Calu3 (cell line): ENCODE measurements at regions not wholly inside any gene's neighbourhood (a gene's known extent, or its start where the extent isn't known, plus 50 kb on each side); places are given as distances from the start of the nearest gene placed in this dataset.

Experiments
- BruUV-seq: library from RNA; stranded (reverse); fragments of 400-500 nt; replicated peaks from 2 replicates; lab custom pipeline; 2021; lab: Mats Ljungman, UMichigan
- CTCF ChIA-PET: fragments of 300-600 bp; sonication (Branson Sonifier 250); formaldehyde crosslinking; loops from one replicate; lab custom pipeline; 2022; ENCODE audit warnings: antibody characterized with exemption; lab: Charles Lee
- DNase-seq: peaks from one replicate; pipeline ENCODE4 v3.0.0; 2022
- H3K27ac Mint-ChIP-seq: one replicate; pipeline ENCODE4 v1.8.0; 2022; ENCODE audit warnings: mixed read lengths; ENCODE audit not compliant: unreplicated experiment
- H3K27me3 Mint-ChIP-seq: one replicate; pipeline ENCODE4 v1.8.0; 2022; ENCODE audit warnings: mixed read lengths; ENCODE audit not compliant: unreplicated experiment
- H3K36me3 Mint-ChIP-seq: one replicate; pipeline ENCODE4 v1.8.0; 2022; ENCODE audit warnings: mild to moderate bottlenecking, moderate library complexity, mixed read lengths; ENCODE audit not compliant: insufficient read depth, unreplicated experiment
- H3K4me1 Mint-ChIP-seq: one replicate; pipeline ENCODE4 v1.8.0; 2022; ENCODE audit warnings: mild to moderate bottlenecking, low read depth, mixed read lengths; ENCODE audit not compliant: unreplicated experiment
- H3K4me3 Mint-ChIP-seq: one replicate; pipeline ENCODE4 v1.8.0; 2022; ENCODE audit warnings: mild to moderate bottlenecking, low read depth, moderate library complexity, mixed read lengths; ENCODE audit not compliant: unreplicated experiment
- H3K9me3 Mint-ChIP-seq: one replicate; pipeline ENCODE4 v1.8.0; 2022; ENCODE audit warnings: low read depth, mixed read lengths; ENCODE audit not compliant: unreplicated experiment
- intact Hi-C: fragments of 100-400 bp; cut with micrococcal nuclease; formaldehyde crosslinking; loops from one replicate; pipeline ENCODE4 v1.10.0; 2022; ENCODE audit not compliant: unreplicated experiment
- TF ChIP-seq, protein P1 (sequence below): fragments of 200-600 bp; IDR thresholded peaks from one replicate; pipeline ENCODE4 v1.8.0; 2022; ENCODE audit warnings: antibody characterized with exemption; ENCODE audit not compliant: unreplicated experiment

GRCh38 chr7:131196803-131197202 is 130.9 kb upstream of the MKLN1 start:
- DNase-seq = no peak
- H3K4me1 Mint-ChIP-seq = no peaks in the 10 kb centered on the region
- H3K27ac Mint-ChIP-seq = no peak overlapping the region
- intact Hi-C loops = no loop called here
- H3K9me3 Mint-ChIP-seq = no peaks in the 10 kb centered on the region
- TF ChIP-seq, protein P1, sequence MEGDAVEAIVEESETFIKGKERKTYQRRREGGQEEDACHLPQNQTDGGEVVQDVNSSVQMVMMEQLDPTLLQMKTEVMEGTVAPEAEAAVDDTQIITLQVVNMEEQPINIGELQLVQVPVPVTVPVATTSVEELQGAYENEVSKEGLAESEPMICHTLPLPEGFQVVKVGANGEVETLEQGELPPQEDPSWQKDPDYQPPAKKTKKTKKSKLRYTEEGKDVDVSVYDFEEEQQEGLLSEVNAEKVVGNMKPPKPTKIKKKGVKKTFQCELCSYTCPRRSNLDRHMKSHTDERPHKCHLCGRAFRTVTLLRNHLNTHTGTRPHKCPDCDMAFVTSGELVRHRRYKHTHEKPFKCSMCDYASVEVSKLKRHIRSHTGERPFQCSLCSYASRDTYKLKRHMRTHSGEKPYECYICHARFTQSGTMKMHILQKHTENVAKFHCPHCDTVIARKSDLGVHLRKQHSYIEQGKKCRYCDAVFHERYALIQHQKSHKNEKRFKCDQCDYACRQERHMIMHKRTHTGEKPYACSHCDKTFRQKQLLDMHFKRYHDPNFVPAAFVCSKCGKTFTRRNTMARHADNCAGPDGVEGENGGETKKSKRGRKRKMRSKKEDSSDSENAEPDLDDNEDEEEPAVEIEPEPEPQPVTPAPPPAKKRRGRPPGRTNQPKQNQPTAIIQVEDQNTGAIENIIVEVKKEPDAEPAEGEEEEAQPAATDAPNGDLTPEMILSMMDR = no peak
- H3K36me3 Mint-ChIP-seq = no peaks in the 10 kb centered on the region
- H3K4me3 Mint-ChIP-seq = no peak overlapping the region
- CTCF ChIA-PET = interaction anchor here (0.7 to 0.9 kb wide), 2 partner anchors 10 to 86 kb away, joined by 3 read pairs; no protein-coding TSS in a partner anchor
- H3K27me3 Mint-ChIP-seq = no peaks in the 10 kb centered on the region
- BruUV-seq = no TSS peak

- CTCF ChIA-PET = interaction anchor here (0.7 kb wide), 1 partner anchor 93 kb away, joined by 3 read pairs; no protein-coding TSS in a partner anchor
- BruUV-seq = no TSS peak
- TF ChIP-seq, protein P1 = no peak
- Mint-ChIP-seq H3K27me3 (no peaks in the 10 kb centered on the region), H3K27ac (no peak overlapping the region), H3K4me1 (no peaks in the 10 kb centered on the region), H3K4me3 (no peak overlapping the region), H3K36me3 (no peaks in the 10 kb centered on the region), H3K9me3 (no peaks in the 10 kb centered on the region)
- intact Hi-C loops = no loop called here
- no peak for DNase-seq
Observed at GRCh38 chr7:131197920-131198615, 129.6 kb upstream of the MKLN1 start.

GRCh38 chr7:131202451-131202850 is 125.2 kb upstream of the MKLN1 start:
- CTCF ChIA-PET = no interaction called here
- no TSS peak for BruUV-seq
- TF ChIP-seq, protein P1 = no peak
- DNase-seq = no peak
- H3K4me1 Mint-ChIP-seq = no peaks in the 10 kb centered on the region
- H3K27me3 Mint-ChIP-seq = no peaks in the 10 kb centered on the region
- no peak overlapping the region for H3K4me3 Mint-ChIP-seq
- intact Hi-C loops = no loop called here
- H3K36me3 Mint-ChIP-seq = no peaks in the 10 kb centered on the region
- H3K9me3 Mint-ChIP-seq = no peaks in the 10 kb centered on the region
- H3K27ac Mint-ChIP-seq = no peak overlapping the region

GRCh38 chr7:131203291-131203976 is 124.2 kb upstream of the MKLN1 start:
- Mint-ChIP-seq H3K4me3 (no peak overlapping the region), H3K36me3 (no peaks in the 10 kb centered on the region), H3K9me3 (no peaks in the 10 kb centered on the region), H3K27me3 (no peaks in the 10 kb centered on the region), H3K27ac (no peak overlapping the region), H3K4me1 (no peaks in the 10 kb centered on the region)
- CTCF ChIA-PET = no interaction called here
- TF ChIP-seq, protein P1 = no peak
- intact Hi-C loops = no loop called here
- DNase-seq = no peak
- BruUV-seq = no TSS peak
